Astrocyte of the spinal cord (primary cell): ENCODE measurements at regions not wholly inside any gene's neighbourhood (a gene's known extent, or its start where the extent isn't known, plus 50 kb on each side); places are given as distances from the start of the nearest gene placed in this dataset.
A peak's percentile ranks its signal among the peaks of the same experiment; 100 is the strongest.

Experiments
- DNase-seq: peaks from one replicate; pipeline ENCODE4 v3.0.0; 2011; ENCODE audit warnings: low read depth, low spot score
- H3K4me3 ChIP-seq: 2 replicates; pipeline ENCODE4 v1.5.1; 2011; ENCODE audit warnings: low read depth, mild to moderate bottlenecking, low read length, moderate library complexity
- in situ Hi-C: cut with HindIII; loops from 2 replicates; pipeline ENCODE4 v1.10.0; 2017; ENCODE audit warnings: low sequenced_read_pairs
- TF ChIP-seq, protein P1 (sequence below): IDR thresholded peaks from 2 replicates; pipeline ENCODE4 v1.5.1; 2012; ENCODE audit warnings: low read depth, mild to moderate bottlenecking, low read length, inconsistent platforms

DNA sequence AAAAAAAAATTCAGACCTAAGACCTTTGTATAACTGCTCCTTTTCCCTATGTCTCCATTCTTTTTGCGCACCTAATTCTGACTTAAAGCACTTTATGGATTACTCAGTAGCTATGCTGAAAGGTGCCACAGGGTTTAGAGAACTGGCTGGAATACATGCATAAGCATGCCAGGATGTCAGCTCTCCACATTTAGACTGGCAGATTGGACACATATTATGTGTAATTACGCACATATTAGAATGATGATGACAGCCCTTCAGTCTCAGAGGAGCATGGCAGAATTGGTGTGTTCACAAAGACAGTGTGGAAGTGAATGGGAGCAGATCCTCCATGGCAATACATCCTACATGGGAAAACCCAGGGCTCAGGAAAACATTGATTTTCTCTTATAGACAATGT lies 108.1 kb upstream of the LSAMP start:
- TF ChIP-seq, protein P1, sequence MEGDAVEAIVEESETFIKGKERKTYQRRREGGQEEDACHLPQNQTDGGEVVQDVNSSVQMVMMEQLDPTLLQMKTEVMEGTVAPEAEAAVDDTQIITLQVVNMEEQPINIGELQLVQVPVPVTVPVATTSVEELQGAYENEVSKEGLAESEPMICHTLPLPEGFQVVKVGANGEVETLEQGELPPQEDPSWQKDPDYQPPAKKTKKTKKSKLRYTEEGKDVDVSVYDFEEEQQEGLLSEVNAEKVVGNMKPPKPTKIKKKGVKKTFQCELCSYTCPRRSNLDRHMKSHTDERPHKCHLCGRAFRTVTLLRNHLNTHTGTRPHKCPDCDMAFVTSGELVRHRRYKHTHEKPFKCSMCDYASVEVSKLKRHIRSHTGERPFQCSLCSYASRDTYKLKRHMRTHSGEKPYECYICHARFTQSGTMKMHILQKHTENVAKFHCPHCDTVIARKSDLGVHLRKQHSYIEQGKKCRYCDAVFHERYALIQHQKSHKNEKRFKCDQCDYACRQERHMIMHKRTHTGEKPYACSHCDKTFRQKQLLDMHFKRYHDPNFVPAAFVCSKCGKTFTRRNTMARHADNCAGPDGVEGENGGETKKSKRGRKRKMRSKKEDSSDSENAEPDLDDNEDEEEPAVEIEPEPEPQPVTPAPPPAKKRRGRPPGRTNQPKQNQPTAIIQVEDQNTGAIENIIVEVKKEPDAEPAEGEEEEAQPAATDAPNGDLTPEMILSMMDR, result no peak
- no peak for DNase-seq
- in situ Hi-C loops, result no loop called here
- H3K4me3 ChIP-seq, result no peak overlapping the region

DNA sequence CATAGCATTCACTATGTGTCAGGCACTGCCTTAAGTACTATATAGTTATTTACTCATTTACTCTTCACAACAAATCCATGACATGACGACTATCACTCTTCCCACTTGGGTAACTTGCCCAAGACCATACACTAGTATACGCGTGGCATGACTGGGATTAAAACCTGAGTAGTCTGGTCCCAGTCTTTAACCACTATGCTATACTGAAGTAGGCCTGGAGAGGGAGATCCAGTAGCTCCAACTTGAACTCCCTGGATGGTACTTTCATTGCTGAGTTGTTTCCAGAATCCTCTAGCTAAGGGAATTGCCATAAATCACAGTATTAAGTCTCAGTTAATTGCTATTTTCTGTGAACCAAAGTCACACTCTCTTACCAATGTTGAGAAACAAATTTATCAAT lies 116.2 kb upstream of the LSAMP start:
- no peak for DNase-seq
- H3K4me3 ChIP-seq, result no peak overlapping the region
- in situ Hi-C loops, result no loop called here
- TF ChIP-seq, protein P1, result no peak

DNA sequence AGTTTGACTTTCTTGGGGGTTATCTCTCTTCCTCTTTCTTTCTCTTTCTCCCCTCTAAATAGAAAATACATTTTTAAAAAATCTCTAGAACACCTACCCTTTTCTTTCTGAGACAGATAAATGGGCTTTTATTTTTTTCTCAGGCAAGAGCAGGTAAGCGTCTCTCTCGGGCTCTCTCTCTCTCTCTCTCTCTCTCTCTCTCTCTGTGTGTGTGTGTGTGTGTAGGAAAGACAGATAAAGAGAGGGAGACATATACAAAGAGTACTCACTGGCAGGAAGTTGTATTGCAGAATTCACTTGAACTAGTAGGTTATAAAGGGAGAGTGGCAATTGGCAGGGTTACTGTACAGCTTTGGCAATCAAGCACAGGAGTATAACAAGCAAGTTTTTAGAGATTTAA lies 118.1 kb upstream of the LSAMP start:
- DNase-seq, result no peak
- in situ Hi-C loops, result no loop called here

DNA sequence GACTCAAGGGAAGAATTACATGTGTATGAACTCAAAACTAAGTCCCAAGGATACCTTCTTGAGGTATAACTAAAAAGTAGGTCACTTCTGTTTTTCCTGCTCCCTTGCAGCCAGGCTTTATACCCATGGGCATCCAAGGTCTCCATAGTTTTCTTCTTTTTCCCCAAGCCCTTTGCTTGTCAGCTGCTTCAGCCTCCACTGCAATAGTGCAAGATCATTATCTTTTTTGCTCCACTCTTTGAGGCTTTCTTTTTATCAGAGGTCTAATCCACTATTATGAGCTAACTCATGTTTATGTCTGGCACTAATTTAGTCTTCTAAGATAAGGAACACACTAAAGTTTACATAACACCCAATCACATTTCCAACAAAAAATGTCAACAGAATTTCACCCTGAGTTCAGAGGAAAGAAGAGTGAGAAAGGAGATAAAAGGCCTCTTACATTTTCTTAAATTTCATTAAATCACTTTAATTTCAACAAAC lies 121.2 kb upstream of the LSAMP start:
- TF ChIP-seq, protein P1, result no peak
- in situ Hi-C loops, result no loop called here
- DNase-seq, result no peak
- H3K4me3 ChIP-seq, result no peak overlapping the region

More for the DNA sequence above, 118.1 kb upstream of the LSAMP start:
- no peak overlapping the region for H3K4me3 ChIP-seq
- TF ChIP-seq, protein P1, result no peak

DNA sequence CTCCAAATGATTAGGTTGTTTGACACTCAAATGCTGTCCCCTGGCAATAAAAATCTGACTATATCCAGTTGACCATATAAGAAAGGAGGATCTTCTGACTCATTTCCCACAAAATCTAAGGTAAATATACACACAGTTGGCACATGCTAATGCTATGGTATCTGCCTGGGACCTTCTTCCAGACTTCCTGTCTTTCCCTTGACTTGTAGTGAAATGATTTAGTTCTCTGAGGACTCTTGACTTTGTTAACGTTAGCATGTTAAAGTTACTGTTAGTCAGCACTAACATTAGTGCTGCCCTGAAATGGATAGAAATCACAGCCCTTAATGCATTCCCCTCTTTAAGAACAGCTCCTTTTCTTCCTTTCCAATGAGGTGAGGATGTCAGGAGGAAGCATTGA lies 124.3 kb upstream of the LSAMP start:
- DNase-seq, result peak; percentile 9
- H3K4me3 ChIP-seq, result no peak overlapping the region
- in situ Hi-C loops, result no loop called here
- TF ChIP-seq, protein P1, result no peak

DNA sequence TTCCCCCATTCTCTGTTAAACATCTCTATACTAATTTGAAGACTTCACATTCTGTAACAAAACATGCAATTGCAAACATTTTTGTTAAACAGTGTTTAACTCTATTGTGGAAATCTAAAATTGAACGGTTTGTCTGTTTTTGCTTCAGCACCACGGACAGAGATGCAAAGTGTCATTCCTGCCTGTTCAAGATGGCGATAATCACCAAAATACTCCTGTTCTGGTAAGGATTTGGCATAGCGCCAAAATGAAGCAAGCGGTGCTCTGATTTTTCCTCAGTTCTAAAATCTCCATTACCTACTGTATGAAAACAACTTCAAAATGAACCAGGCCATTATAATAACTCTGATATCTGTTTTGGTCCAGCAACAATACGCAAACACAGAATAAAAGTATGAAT lies 129.7 kb upstream of the TUSC7 start:
- peak; percentile 25 for DNase-seq
- TF ChIP-seq, protein P1, result no peak
- no peak overlapping the region for H3K4me3 ChIP-seq
- in situ Hi-C loops, result no loop called here
